ENCODE measurements at regions not wholly inside any gene's neighbourhood (a gene's known extent, or its start where the extent isn't known, plus 50 kb on each side); places are given as distances from the start of the nearest gene placed in this dataset.

DNA sequence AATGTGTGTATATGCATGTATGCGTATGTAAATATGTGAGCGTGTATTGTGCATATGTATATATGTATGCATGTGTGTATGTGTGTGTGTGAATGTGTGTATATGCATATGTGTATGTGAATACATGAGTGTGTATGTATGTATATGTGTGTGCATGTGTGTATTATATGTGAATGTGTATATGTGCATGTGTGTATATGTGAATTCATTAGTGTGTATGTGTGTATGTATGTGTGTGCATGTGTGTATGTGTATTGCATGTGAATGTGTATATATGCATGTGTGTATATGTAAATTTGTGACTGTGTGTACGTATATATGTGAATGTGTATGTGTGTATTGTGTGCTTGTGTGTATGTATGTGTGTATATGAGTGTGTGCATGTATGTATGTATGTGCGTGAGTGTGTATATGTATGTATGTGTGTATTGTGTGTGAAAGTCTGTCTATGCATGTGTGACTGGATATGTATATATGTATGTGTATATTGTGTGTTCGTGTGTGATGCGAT lies 455.9 kb downstream of the TYW1 start:
- Histone ChIP-seq H3K9ac (ENCODE audit: low read length) (no peak overlapping the region), H3K4me1 (ENCODE audit: control insufficient read depth, low read depth, low read length) (no peaks in the 10 kb centered on the region), H3K36me3 (ENCODE audit: control insufficient read depth, low read depth, low read length) (no peaks in the 10 kb centered on the region), H3K27me3 (ENCODE audit: control insufficient read depth, insufficient read depth, low read length) (no peaks in the 10 kb centered on the region), H3K4me3 (ENCODE audit: low read length) (no peak overlapping the region), H3K9me3 (ENCODE audit: control insufficient read depth, low read depth, low read length) (no peaks in the 10 kb centered on the region), H3K27ac (ENCODE audit: low read length) (no peak overlapping the region)

DNA sequence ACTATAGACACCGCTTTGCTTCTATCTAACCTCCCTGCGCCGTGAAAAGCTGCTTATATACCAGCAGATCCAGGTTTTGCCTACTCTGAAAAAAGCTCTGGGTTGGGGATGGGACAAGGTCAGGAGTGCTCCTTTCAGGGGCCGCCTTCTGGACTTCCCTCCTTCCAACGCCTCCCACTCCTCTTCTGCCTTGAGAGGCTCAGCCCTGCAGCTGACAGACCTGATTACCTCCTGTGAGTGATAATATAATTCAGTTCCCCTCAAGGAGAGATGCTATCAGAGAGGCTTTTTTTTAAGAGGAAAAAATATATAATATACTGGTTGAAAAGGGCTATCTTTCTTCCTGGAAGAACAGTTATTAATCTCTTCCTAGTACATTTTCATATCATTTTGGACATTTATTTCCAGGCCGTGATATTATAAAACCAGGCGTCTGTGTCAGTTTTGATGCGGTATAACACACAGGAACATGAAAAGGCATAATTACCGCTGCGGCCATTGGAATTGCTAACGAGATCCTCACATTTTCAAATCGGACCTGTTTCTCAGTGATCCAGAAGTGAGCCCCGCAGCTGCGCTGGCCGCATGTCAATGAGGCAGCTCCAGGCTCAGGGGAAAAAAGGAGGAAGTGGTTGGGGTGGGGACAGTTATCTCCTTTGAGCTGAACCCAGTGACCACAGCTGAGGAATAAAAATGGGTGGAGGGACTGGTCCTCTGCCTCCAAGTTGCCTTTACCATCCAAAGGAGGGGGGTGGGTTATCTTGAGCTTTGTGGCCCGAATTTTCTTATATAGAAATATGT lies 457.1 kb downstream of the TYW1 start:
- Histone ChIP-seq H3K9ac (ENCODE audit: low read length) (no peak overlapping the region), H3K27me3 (ENCODE audit: control insufficient read depth, insufficient read depth, low read length) (no peaks in the 10 kb centered on the region), H3K27ac (ENCODE audit: low read length) (no peak overlapping the region), H3K4me3 (ENCODE audit: low read length) (no peak overlapping the region), H3K36me3 (ENCODE audit: control insufficient read depth, low read depth, low read length) (no peaks in the 10 kb centered on the region), H3K4me1 (ENCODE audit: control insufficient read depth, low read depth, low read length) (no peaks in the 10 kb centered on the region), H3K9me3 (ENCODE audit: control insufficient read depth, low read depth, low read length) (no peaks in the 10 kb centered on the region)

DNA sequence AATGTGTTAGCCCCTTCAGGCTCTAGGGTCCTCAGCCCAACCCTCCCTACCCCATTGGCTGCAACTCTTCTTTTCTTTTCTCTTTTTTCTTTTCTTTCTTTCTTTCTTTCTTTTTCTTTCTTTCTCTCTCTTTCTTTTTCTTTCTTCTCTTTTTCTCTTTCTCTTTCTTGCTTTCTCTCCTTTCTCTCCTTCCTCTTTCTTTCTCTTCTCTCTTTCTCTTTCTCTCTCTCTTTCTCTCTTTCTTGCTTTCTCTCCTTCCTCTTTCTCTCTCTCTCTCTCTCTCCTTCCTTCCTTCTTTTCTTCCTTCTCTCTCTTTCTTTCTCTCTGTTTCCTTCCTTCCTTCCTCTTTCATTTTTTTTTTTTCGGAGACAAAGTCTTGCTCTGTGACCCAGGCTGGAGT lies 458.9 kb downstream of the TYW1 start:
- Histone ChIP-seq H3K27me3 (ENCODE audit: control insufficient read depth, insufficient read depth, low read length) (no peaks in the 10 kb centered on the region), H3K9me3 (ENCODE audit: control insufficient read depth, low read depth, low read length) (no peaks in the 10 kb centered on the region), H3K4me1 (ENCODE audit: control insufficient read depth, low read depth, low read length) (no peaks in the 10 kb centered on the region), H3K27ac (ENCODE audit: low read length) (no peak overlapping the region), H3K4me3 (ENCODE audit: low read length) (no peak overlapping the region), H3K9ac (ENCODE audit: low read length) (no peak overlapping the region), H3K36me3 (ENCODE audit: control insufficient read depth, low read depth, low read length) (no peaks in the 10 kb centered on the region)

DNA sequence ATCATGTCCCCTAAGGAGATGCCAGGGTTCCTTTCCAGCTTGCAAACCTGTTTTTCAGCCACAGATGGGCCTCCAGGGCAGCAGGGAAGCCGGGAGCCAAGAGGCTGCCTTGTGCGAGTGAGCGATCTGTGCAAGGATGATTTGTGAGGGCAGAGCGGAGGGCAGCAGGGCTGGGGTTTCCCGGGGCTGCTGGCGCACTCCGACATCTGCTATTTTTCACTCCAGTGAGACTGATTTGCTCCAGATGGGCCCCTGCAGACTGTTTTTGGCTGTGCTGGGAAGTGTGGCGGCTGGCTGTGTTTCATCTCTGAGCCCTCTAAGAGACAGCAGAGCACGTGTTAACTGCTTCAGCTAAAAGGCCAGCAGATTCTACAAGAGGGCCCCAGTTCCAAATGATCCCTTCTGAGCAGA lies 466.2 kb downstream of the TYW1 start:
- Histone ChIP-seq H3K9me3 (ENCODE audit: control insufficient read depth, low read depth, low read length) (no peaks in the 10 kb centered on the region), H3K36me3 (ENCODE audit: control insufficient read depth, low read depth, low read length) (no peaks in the 10 kb centered on the region), H3K27me3 (ENCODE audit: control insufficient read depth, insufficient read depth, low read length) (no peaks in the 10 kb centered on the region), H3K4me3 (ENCODE audit: low read length) (no peak overlapping the region), H3K9ac (ENCODE audit: low read length) (no peak overlapping the region), H3K4me1 (ENCODE audit: control insufficient read depth, low read depth, low read length) (no peaks in the 10 kb centered on the region), H3K27ac (ENCODE audit: low read length) (no peak overlapping the region)

DNA sequence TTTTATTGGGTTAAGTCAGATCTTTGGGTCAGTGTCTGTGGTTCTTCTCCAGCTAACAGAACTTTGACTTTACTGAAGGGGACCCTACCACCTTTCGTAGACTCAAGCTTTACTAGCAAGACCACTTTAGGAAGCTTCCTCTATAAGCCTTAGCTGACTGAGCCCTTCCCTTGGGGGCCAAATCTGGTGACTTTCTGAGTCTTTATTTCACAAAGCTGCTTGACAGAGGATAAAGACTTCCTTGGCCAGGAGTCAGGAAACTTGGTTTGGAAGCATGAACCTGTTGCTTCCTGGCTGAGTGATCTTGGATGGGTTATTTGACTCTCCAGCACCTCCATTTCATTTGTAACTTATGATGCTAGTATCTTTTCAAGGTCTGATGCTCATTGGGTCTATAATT lies 466.7 kb downstream of the TYW1 start:
- H3K27ac ChIP-seq (ENCODE audit: low read length) = no peak overlapping the region
- H3K9ac ChIP-seq (ENCODE audit: low read length) = no peak overlapping the region
- no peak overlapping the region for H3K4me3 ChIP-seq (ENCODE audit: low read length)
- H3K9me3 ChIP-seq (ENCODE audit: control insufficient read depth, low read depth, low read length) = peaks cover 2% of the 10 kb centered on the region
- no peaks in the 10 kb centered on the region for H3K36me3 ChIP-seq (ENCODE audit: control insufficient read depth, low read depth, low read length)
- no peaks in the 10 kb centered on the region for H3K4me1 ChIP-seq (ENCODE audit: control insufficient read depth, low read depth, low read length)
- no peaks in the 10 kb centered on the region for H3K27me3 ChIP-seq (ENCODE audit: control insufficient read depth, insufficient read depth, low read length)

DNA sequence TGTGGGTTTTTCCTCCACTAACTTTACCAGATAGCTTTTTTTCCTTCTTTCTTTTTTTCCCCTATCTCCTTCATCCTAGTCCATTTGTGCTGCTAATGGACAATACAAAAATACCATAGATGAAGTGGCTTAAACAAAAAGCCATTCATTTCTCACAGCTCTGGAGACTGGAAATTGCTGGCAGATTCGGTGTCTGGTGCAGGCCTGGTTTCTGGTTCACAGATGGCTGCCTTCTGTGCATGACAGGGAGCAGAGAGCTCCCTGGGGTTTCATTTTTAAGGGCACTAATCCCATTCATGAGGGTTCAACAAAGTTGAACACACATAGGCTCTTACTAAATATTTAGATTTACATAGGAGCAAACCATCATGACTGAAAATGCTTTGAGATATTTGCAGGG lies 467.4 kb downstream of the TYW1 start:
- H3K4me1 ChIP-seq (ENCODE audit: control insufficient read depth, low read depth, low read length) = no peaks in the 10 kb centered on the region
- H3K9ac ChIP-seq (ENCODE audit: low read length) = no peak overlapping the region
- H3K4me3 ChIP-seq (ENCODE audit: low read length) = no peak overlapping the region
- peaks cover 5% of the 10 kb centered on the region for H3K9me3 ChIP-seq (ENCODE audit: control insufficient read depth, low read depth, low read length)
- no peaks in the 10 kb centered on the region for H3K27me3 ChIP-seq (ENCODE audit: control insufficient read depth, insufficient read depth, low read length)
- H3K27ac ChIP-seq (ENCODE audit: low read length) = no peak overlapping the region
- H3K36me3 ChIP-seq (ENCODE audit: control insufficient read depth, low read depth, low read length) = no peaks in the 10 kb centered on the region

DNA sequence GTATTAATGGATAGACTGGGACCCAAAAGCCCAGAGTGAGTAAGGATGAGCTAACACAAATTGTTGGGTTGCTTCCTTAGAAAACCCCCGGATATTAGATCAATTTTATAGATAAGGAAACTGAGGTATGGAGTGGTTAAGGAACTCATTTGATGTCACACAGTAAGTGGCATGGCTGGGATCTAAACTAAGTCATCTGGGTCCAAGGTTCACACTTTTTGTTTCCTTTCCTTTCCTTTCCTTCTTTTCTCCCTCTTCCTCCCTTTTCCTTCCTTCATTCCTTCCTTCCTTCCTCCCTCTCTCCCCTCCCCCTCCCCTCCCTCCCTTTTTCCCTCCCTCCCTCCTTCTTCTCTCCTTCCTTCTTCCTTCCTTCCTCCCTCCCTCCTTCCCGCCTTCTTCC lies 469.5 kb downstream of the TYW1 start:
- H3K27me3 ChIP-seq (ENCODE audit: control insufficient read depth, insufficient read depth, low read length) = no peaks in the 10 kb centered on the region
- H3K4me1 ChIP-seq (ENCODE audit: control insufficient read depth, low read depth, low read length) = no peaks in the 10 kb centered on the region
- H3K4me3 ChIP-seq (ENCODE audit: low read length) = no peak overlapping the region
- H3K36me3 ChIP-seq (ENCODE audit: control insufficient read depth, low read depth, low read length) = no peaks in the 10 kb centered on the region
- no peak overlapping the region for H3K9ac ChIP-seq (ENCODE audit: low read length)
- peaks cover 5% of the 10 kb centered on the region for H3K9me3 ChIP-seq (ENCODE audit: control insufficient read depth, low read depth, low read length)
- H3K27ac ChIP-seq (ENCODE audit: low read length) = no peak overlapping the region

DNA sequence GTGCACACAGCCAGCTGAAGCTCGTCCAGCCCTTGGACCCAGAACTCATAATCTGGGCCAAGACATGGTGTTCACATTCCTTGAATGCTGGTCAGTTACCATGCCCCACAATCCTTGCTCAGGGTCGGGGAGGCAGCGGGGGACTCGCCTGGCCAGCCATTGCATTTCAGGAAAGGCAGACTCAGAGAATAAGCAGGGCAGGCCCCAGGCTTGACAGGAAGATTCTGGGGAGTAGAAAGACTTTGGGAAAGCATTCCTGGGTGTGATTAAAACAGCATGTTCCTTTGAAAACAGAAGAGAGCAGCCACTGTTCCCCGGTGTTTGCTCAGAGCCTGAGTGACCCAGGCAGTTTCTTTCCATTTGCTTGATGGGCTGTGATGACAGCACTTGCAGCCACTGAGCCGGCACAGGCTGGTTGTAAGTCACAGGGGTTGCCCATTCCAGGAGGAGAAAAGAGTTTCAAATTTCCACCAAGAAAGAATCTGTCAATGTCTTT lies 473.7 kb downstream of the TYW1 start:
- Histone ChIP-seq H3K4me1 (ENCODE audit: control insufficient read depth, low read depth, low read length) (no peaks in the 10 kb centered on the region), H3K36me3 (ENCODE audit: control insufficient read depth, low read depth, low read length) (no peaks in the 10 kb centered on the region), H3K9ac (ENCODE audit: low read length) (no peak overlapping the region), H3K9me3 (ENCODE audit: control insufficient read depth, low read depth, low read length) (peaks cover 5% of the 10 kb centered on the region), H3K27me3 (ENCODE audit: control insufficient read depth, insufficient read depth, low read length) (no peaks in the 10 kb centered on the region), H3K4me3 (ENCODE audit: low read length) (no peak overlapping the region), H3K27ac (ENCODE audit: low read length) (no peak overlapping the region)

DNA sequence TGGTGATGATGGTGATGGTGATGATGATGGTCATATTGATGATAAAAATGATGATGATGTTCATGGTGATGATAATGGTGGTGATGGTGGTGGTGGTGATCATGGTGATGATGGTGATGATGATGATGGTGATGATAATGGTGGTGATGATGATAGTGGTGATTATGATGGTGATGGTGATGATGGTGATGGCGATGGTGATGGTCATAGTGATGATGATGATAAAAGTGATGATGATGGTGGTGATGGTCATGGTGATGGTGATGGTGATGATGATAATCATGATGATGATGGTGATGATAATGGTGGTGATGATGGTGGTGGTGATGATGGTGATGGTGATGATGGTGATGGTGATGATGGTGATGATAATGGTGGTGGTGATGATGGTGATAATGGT lies 478.7 kb downstream of the TYW1 start:
- H3K4me3 ChIP-seq (ENCODE audit: low read length) = no peak overlapping the region
- no peak overlapping the region for H3K9ac ChIP-seq (ENCODE audit: low read length)
- no peaks in the 10 kb centered on the region for H3K36me3 ChIP-seq (ENCODE audit: control insufficient read depth, low read depth, low read length)
- H3K4me1 ChIP-seq (ENCODE audit: control insufficient read depth, low read depth, low read length) = no peaks in the 10 kb centered on the region
- no peaks in the 10 kb centered on the region for H3K9me3 ChIP-seq (ENCODE audit: control insufficient read depth, low read depth, low read length)
- H3K27ac ChIP-seq (ENCODE audit: low read length) = no peak overlapping the region
- no peaks in the 10 kb centered on the region for H3K27me3 ChIP-seq (ENCODE audit: control insufficient read depth, insufficient read depth, low read length)

DNA sequence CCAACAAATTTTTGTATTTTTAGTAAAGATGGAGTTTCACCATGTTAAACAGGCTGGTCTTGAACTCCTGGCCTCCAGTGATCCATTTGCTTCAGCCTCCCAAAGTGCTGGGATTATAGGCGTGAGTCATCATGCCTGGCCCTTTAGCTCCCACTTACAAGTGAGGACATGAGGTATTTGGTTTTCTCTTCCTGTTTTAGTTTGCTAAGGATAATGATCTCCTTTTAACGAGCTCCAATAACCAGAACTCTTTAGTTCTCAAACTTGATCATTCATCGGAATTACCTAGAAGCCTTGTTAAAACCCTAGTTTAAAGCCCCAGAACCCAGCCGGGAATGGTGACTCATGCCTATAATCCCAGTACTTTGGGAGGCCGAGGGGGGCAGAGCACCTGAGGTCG lies 481.4 kb downstream of the TYW1 start:
- Histone ChIP-seq H3K27ac (ENCODE audit: low read length) (no peak overlapping the region), H3K4me3 (ENCODE audit: low read length) (no peak overlapping the region), H3K9me3 (ENCODE audit: control insufficient read depth, low read depth, low read length) (no peaks in the 10 kb centered on the region), H3K4me1 (ENCODE audit: control insufficient read depth, low read depth, low read length) (no peaks in the 10 kb centered on the region), H3K9ac (ENCODE audit: low read length) (no peak overlapping the region), H3K27me3 (ENCODE audit: control insufficient read depth, insufficient read depth, low read length) (no peaks in the 10 kb centered on the region), H3K36me3 (ENCODE audit: control insufficient read depth, low read depth, low read length) (no peaks in the 10 kb centered on the region)

DNA sequence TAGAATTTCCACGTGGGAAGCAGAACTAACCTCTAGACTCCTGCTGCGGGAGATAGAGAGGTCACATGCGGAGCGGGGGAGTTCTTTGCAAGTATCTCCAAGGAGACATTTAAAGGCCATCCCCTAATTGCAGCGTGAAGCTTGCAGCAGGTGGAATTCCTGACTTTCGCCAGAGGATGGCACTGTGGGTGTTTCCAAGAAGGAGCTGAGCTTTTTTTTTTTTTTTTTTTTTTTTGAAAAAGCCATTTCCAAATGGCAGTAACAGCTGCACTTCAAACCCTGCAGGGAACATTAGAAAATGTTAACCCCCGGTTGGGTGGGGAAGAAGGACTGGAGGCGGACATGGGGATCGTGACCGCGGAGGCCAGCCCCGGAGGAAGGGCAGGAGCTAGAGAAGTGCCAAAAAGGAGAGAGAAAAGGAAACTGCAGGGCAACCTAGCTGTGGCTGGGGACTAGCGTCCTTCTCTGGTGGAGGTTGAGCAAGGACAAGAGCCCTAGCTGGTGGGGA lies 487.7 kb downstream of the TYW1 start:
- Histone ChIP-seq H3K9me3 (ENCODE audit: control insufficient read depth, low read depth, low read length) (no peaks in the 10 kb centered on the region), H3K4me3 (ENCODE audit: low read length) (peak overlapping the region; percentile 29), H3K4me1 (ENCODE audit: control insufficient read depth, low read depth, low read length) (peaks cover 10% of the 10 kb centered on the region), H3K27ac (ENCODE audit: low read length) (no peak overlapping the region), H3K36me3 (ENCODE audit: control insufficient read depth, low read depth, low read length) (no peaks in the 10 kb centered on the region), H3K9ac (ENCODE audit: low read length) (no peak overlapping the region), H3K27me3 (ENCODE audit: control insufficient read depth, insufficient read depth, low read length) (peaks cover 8% of the 10 kb centered on the region)

DNA sequence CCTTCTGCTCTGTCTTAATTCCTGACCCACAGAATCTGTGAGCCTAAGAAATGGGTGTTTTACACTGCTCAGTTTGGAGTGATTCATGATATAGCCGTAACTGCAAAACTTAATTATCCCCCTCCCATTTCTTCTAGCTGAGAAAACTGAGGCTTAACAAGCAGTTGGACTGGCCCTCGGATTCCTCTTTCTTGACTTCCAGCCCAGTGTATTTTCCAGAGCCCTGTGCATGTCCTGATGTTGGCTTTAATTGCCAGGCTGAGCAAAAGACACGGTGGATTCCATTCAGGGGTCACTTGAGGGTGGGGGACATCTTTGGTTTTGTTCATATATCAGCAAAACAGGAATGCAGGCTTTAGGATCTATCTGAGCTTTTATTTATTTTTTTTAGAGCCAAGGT lies 489.8 kb downstream of the TYW1 start:
- peaks cover 8% of the 10 kb centered on the region for H3K27me3 ChIP-seq (ENCODE audit: control insufficient read depth, insufficient read depth, low read length)
- H3K4me1 ChIP-seq (ENCODE audit: control insufficient read depth, low read depth, low read length) = peaks cover 10% of the 10 kb centered on the region
- no peaks in the 10 kb centered on the region for H3K36me3 ChIP-seq (ENCODE audit: control insufficient read depth, low read depth, low read length)
- H3K4me3 ChIP-seq (ENCODE audit: low read length) = no peak overlapping the region
- no peak overlapping the region for H3K9ac ChIP-seq (ENCODE audit: low read length)
- no peaks in the 10 kb centered on the region for H3K9me3 ChIP-seq (ENCODE audit: control insufficient read depth, low read depth, low read length)
- H3K27ac ChIP-seq (ENCODE audit: low read length) = no peak overlapping the region
